HEK293 (cell line): ENCODE measurements at regions not wholly inside any gene's neighbourhood (a gene's known extent, or its start where the extent isn't known, plus 50 kb on each side); places are given as distances from the start of the nearest gene placed in this dataset.

Experiments
- BCL11A ChIP-seq: fragments of 450-650 bp; formaldehyde crosslinking; IDR thresholded peaks from 2 replicates; pipeline ENCODE4 v1.5.1; 2016; ENCODE audit warnings: low read depth, missing biosample characterization, missing genetic modification characterization
- BCL11B ChIP-seq: fragments of 450-650 bp; formaldehyde crosslinking; IDR thresholded peaks from 2 replicates; pipeline ENCODE4 v1.5.1; 2016; ENCODE audit warnings: low read depth, missing biosample characterization, missing genetic modification characterization
- CTCF ChIP-seq: fragments of 450-650 bp; formaldehyde crosslinking; IDR thresholded peaks from 2 replicates; pipeline ENCODE4 v1.5.1; 2016; ENCODE audit warnings: missing biosample characterization, missing genetic modification characterization
- TCF7L2 ChIP-seq: IDR thresholded peaks from 2 replicates; pipeline ENCODE4 v1.6.1; 2011; ENCODE audit warnings: low read depth, mild to moderate bottlenecking, inconsistent platforms, low read length, moderate library complexity, borderline replicate concordance
- ZNF146 ChIP-seq: fragments of 450-650 bp; formaldehyde crosslinking; IDR thresholded peaks from 2 replicates; pipeline ENCODE4 v1.5.1; 2016; ENCODE audit warnings: missing biosample characterization, missing genetic modification characterization
- ZNF157 ChIP-seq: fragments of 450-650 bp; formaldehyde crosslinking; IDR thresholded peaks from 2 replicates; pipeline ENCODE4 v1.5.1; 2016; ENCODE audit warnings: missing biosample characterization, missing genetic modification characterization
- ZNF214 ChIP-seq: fragments of 450-650 bp; formaldehyde crosslinking; IDR thresholded peaks from 2 replicates; pipeline ENCODE4 v1.5.1; 2017; ENCODE audit warnings: missing biosample characterization, mild to moderate bottlenecking, missing genetic modification characterization, borderline replicate concordance
- ZNF274 ChIP-seq, 2 experiments: fragments of 200-500 bp in 1 of 2; fragments of 450-650 bp in 1 of 2; sonication (Bioruptor generic) in 1 of 2; formaldehyde crosslinking in 1 of 2; IDR thresholded peaks; 2 replicates each; pipeline versions ENCODE4 v1.5.1 to v1.6.1; 2014 to 2016; ENCODE audit warnings: borderline replicate concordance in 1 of 2, inconsistent platforms in 1 of 2, low read length in 1 of 2, missing biosample characterization in 1 of 2, missing genetic modification characterization in 1 of 2
- ZNF560 ChIP-seq: fragments of 450-650 bp; formaldehyde crosslinking; IDR thresholded peaks from 2 replicates; pipeline ENCODE4 v1.5.1; 2017; ENCODE audit warnings: missing biosample characterization, missing genetic modification characterization, borderline replicate concordance

- no peak for TF ChIP-seq CTCF (tag by site-specific recombination)
- TF ChIP-seq ZNF214 (tag by site-specific recombination) = no peak
- TF ChIP-seq BCL11B = no peak
- TF ChIP-seq ZNF274 (IDR thresholded peaks at IDR 0.05; ENCODE audit: low read length) = no peak
- no peak for TF ChIP-seq ZNF274 (tag by site-specific recombination; IDR thresholded peaks at IDR 0.05; ENCODE audit: borderline replicate concordance)
- TF ChIP-seq TCF7L2 = no peak
- TF ChIP-seq ZNF146 = no peak
- no peak for TF ChIP-seq BCL11A
- no peak for TF ChIP-seq ZNF157 (tag by site-specific recombination)
- no peak for TF ChIP-seq ZNF560
Observed at GRCh38 chr16:86044881-86045590, 146.1 kb downstream of the IRF8 start.
